ENCODE measurements at regions not wholly inside any gene's neighbourhood (a gene's known extent, or its start where the extent isn't known, plus 50 kb on each side); places are given as distances from the start of the nearest gene placed in this dataset.

DNA sequence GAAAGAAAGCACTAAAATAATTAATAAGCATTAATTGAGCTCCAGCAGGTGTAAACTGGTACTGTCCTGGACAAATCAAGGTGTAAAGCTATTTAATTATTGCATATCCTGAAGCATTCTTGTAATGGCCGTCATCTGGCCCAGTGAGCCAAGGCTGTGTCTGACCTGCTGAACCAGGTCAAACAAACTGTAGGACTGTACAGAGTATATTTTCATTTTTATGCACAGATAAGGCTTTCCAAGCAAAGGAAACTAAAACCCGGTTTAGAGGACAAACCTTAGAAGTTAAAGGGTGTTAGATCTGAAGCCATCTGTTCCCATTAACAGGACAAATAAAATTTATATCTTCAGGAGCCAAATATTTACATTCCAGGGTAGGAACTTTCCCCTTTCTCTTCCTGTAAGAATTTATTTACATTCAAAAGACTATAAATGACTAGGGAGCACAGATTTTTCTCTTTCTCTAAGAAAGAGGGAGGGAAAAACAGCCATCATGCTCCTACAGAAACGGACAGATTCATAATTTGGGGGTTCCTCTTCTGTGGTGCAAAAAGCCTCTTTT, 69.8 kb downstream of the ESM1 start:
- TF ChIP-seq, protein P1, sequence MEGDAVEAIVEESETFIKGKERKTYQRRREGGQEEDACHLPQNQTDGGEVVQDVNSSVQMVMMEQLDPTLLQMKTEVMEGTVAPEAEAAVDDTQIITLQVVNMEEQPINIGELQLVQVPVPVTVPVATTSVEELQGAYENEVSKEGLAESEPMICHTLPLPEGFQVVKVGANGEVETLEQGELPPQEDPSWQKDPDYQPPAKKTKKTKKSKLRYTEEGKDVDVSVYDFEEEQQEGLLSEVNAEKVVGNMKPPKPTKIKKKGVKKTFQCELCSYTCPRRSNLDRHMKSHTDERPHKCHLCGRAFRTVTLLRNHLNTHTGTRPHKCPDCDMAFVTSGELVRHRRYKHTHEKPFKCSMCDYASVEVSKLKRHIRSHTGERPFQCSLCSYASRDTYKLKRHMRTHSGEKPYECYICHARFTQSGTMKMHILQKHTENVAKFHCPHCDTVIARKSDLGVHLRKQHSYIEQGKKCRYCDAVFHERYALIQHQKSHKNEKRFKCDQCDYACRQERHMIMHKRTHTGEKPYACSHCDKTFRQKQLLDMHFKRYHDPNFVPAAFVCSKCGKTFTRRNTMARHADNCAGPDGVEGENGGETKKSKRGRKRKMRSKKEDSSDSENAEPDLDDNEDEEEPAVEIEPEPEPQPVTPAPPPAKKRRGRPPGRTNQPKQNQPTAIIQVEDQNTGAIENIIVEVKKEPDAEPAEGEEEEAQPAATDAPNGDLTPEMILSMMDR (IDR thresholded peaks at IDR 0.05; ENCODE audit: insufficient read depth in 1 of 2, low read depth in 1 of 2, low read length in 1 of 2, severe bottlenecking in 1 of 2, unreplicated experiment in 1 of 2) = no peak
- Histone ChIP-seq H3K4me3 (ENCODE audit: low read depth, low read length) (no peak overlapping the region), H3K4me1 (no peaks in the 10 kb centered on the region), H3K36me3 (ENCODE audit: control insufficient read depth, insufficient read depth, low read length) (no peaks in the 10 kb centered on the region), H3K27me3 (replicated peaks; ENCODE audit: control insufficient read depth, insufficient read depth, low read length) (no peaks in the 10 kb centered on the region), H3K9me3 (no peaks in the 10 kb centered on the region; the same call in 1 of the 2 replicates)
- Mint-ChIP-seq H3K4me1 (ENCODE audit: low read depth, unreplicated experiment) (no peaks in the 10 kb centered on the region), H3K27ac (ENCODE audit: unreplicated experiment) (no peak overlapping the region), H3K27me3 (ENCODE audit: insufficient read depth, unreplicated experiment) (peaks cover 22% of the 10 kb centered on the region), H3K4me3 (ENCODE audit: unreplicated experiment) (no peak overlapping the region), H3K9me3 (ENCODE audit: unreplicated experiment) (no peaks in the 10 kb centered on the region), H3K36me3 (ENCODE audit: insufficient read depth, unreplicated experiment) (no peaks in the 10 kb centered on the region)
- no TSS peak for BruUV-seq (replicated peaks)
- ChIA-PET POLR2A (no interaction called here), CTCF (no interaction called here)
- DNase-seq = no peak
- intact Hi-C loops (cut with micrococcal nuclease; ENCODE audit: unreplicated experiment) = no loop called here

DNA sequence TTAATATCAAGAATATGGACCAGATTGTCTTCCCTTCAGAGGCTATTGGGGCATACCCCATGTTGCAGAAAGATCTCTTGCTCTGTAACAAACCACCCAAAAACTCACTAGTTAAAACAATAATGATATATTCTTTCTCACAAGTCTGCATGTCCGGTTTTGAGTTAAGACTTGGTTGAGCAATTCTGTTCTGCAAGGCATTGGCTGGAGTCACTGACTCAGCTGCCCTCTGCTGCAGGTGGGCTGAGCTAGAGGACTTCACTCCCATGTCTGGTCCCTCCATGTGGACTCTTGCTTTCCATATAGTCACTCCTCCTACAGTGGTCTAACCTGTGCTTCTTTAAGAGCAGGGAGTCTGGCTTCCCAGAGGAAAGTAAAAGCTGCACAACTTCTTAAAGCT, 73.4 kb downstream of the ESM1 start:
- TF ChIP-seq, protein P1 (IDR thresholded peaks at IDR 0.05; ENCODE audit: insufficient read depth in 1 of 2, low read depth in 1 of 2, low read length in 1 of 2, severe bottlenecking in 1 of 2, unreplicated experiment in 1 of 2) = no peak
- no peak overlapping the region for H3K4me3 Mint-ChIP-seq (ENCODE audit: unreplicated experiment)
- POLR2A ChIA-PET = no interaction called here
- no peak overlapping the region for H3K27ac Mint-ChIP-seq (ENCODE audit: unreplicated experiment)
- intact Hi-C loops (cut with micrococcal nuclease; ENCODE audit: unreplicated experiment) = no loop called here
- no peaks in the 10 kb centered on the region for H3K36me3 ChIP-seq (ENCODE audit: control insufficient read depth, insufficient read depth, low read length)
- no peaks in the 10 kb centered on the region for H3K9me3 ChIP-seq
- peaks cover 26% of the 10 kb centered on the region for H3K27me3 Mint-ChIP-seq (ENCODE audit: insufficient read depth, unreplicated experiment)
- H3K4me1 Mint-ChIP-seq (ENCODE audit: low read depth, unreplicated experiment) = no peaks in the 10 kb centered on the region
- no peaks in the 10 kb centered on the region for H3K4me1 ChIP-seq
- no peak overlapping the region for H3K4me3 ChIP-seq (ENCODE audit: low read depth, low read length)
- no peak for DNase-seq
- no peaks in the 10 kb centered on the region for H3K9me3 Mint-ChIP-seq (ENCODE audit: unreplicated experiment)
- no peaks in the 10 kb centered on the region for H3K36me3 Mint-ChIP-seq (ENCODE audit: insufficient read depth, unreplicated experiment)
- H3K27me3 ChIP-seq (replicated peaks; ENCODE audit: control insufficient read depth, insufficient read depth, low read length) = no peaks in the 10 kb centered on the region
- CTCF ChIA-PET = no interaction called here
- BruUV-seq (replicated peaks) = no TSS peak

DNA sequence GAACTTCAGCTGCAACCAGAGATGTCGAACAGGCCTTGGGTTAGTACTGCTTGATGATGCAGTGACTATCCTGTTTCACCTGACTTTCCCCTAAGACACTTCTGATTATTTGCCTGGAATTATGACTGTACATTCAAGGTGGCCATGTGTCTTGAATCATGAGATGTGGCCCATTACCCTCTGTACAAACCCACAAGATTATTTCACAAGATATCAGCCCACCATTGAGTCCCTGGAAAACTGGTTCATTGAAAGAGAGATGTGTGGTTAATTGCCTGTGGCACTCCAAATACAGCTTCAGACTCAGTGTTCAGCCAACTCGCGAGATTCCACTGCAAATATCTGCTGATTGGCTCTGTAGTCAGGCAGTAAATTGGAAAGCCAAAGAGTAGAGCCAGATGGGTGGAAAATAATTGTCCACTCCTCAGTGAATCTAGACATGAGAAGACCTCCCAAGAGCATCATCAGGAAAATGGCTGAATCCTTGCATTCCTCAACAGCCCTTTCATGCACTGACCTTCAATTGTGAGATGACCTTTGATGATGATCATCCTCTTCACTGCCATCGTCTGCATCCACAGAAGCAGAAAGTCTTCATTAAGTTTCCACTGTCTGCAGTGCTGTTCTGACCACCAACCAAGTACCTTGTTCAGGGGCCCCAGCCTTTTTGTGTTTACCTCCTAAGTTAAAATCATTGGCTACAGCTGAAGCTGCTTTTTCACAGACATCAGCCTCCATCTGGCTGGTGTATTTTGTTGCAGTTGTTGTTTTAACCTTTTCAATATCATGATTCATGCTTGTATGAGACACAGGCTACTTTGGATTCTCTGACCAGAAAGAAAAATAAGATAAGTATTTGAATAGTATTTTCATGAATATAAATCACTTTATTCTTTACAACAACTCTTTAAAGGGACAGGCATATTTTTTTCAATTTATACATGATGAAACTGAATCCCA, 75.2 kb downstream of the ESM1 start:
- POLR2A ChIA-PET = no interaction called here
- CTCF ChIA-PET = interaction anchor here (1.0 kb wide), 1 partner anchor 250 kb away, joined by 3 read pairs; the partner anchor contains the start of gene GPX8

More for the DNA sequence above, 75.2 kb downstream of the ESM1 start:
- H3K36me3 ChIP-seq (ENCODE audit: control insufficient read depth, insufficient read depth, low read length) = no peaks in the 10 kb centered on the region
- Mint-ChIP-seq H3K27ac (ENCODE audit: unreplicated experiment) (no peak overlapping the region), H3K9me3 (ENCODE audit: unreplicated experiment) (no peaks in the 10 kb centered on the region), H3K36me3 (ENCODE audit: insufficient read depth, unreplicated experiment) (no peaks in the 10 kb centered on the region), H3K4me3 (ENCODE audit: unreplicated experiment) (no peak overlapping the region), H3K4me1 (ENCODE audit: low read depth, unreplicated experiment) (no peaks in the 10 kb centered on the region), H3K27me3 (ENCODE audit: insufficient read depth, unreplicated experiment) (peaks cover 23% of the 10 kb centered on the region)
- no TSS peak for BruUV-seq (replicated peaks)
- intact Hi-C loops (cut with micrococcal nuclease; ENCODE audit: unreplicated experiment) = no loop called here
- H3K4me1 ChIP-seq = no peaks in the 10 kb centered on the region
- no peaks in the 10 kb centered on the region for H3K9me3 ChIP-seq
- H3K27me3 ChIP-seq (replicated peaks; ENCODE audit: control insufficient read depth, insufficient read depth, low read length) = no peaks in the 10 kb centered on the region
- TF ChIP-seq, protein P1 (IDR thresholded peaks at IDR 0.05; ENCODE audit: insufficient read depth in 1 of 2, low read depth in 1 of 2, low read length in 1 of 2, severe bottlenecking in 1 of 2, unreplicated experiment in 1 of 2) = no peak
- no peak for DNase-seq
- no peak overlapping the region for H3K4me3 ChIP-seq (ENCODE audit: low read depth, low read length)
